Panc1 (cell line): ENCODE measurements at regions not wholly inside any gene's neighbourhood (a gene's known extent, or its start where the extent isn't known, plus 50 kb on each side); places are given as distances from the start of the nearest gene placed in this dataset.

ENCODE experiments used
- ATAC-seq: fragments of 200-7000 bp; cut with Tn5 transposase; 2 replicates; pipeline ENCODE4 v1.9.1; 2020; ENCODE audit warnings: mild to moderate bottlenecking, moderate library complexity
- BruUV-seq: library from RNA; stranded (reverse); fragments of 400-500 nt; replicated peaks from 2 replicates; lab custom pipeline; 2021; lab: Mats Ljungman, UMichigan
- CTCF ChIA-PET: fragments of 300-600 bp; sonication (Branson Sonifier 250); formaldehyde crosslinking; loops from one replicate; lab custom pipeline; 2022; ENCODE audit warnings: antibody characterized with exemption; lab: Charles Lee
- POLR2A ChIA-PET: fragments of 300-600 bp; sonication (Branson Sonifier 250); formaldehyde crosslinking; loops from one replicate; lab custom pipeline; 2022; ENCODE audit warnings: antibody characterized with exemption; lab: Charles Lee
- DNase-seq: peaks from one replicate; pipeline ENCODE4 v3.0.0-alpha.2; 2010; ENCODE audit warnings: low read depth, low spot score
- H3K27ac ChIP-seq: 2 replicates; pipeline ENCODE4 v1.5.1; 2011; ENCODE audit warnings: mild to moderate bottlenecking, low read length, inconsistent platforms
- H3K27me3 ChIP-seq: fragments of 200-500 bp; sonication (Bioruptor generic); 2 replicates; pipeline ENCODE4 v1.6.0; 2014; ENCODE audit warnings: low read length, inconsistent platforms; ENCODE audit not compliant: control insufficient read depth, insufficient read depth
- H3K36me3 ChIP-seq: fragments of 200-500 bp; sonication (Bioruptor generic); 2 replicates; pipeline ENCODE4 v1.5.1; 2014; ENCODE audit warnings: inconsistent platforms, mild to moderate bottlenecking, low read length, moderate library complexity; ENCODE audit not compliant: control insufficient read depth, insufficient read depth
- H3K4me1 ChIP-seq: 2 replicates; pipeline ENCODE4 v1.5.1; 2011; ENCODE audit warnings: inconsistent platforms, mild to moderate bottlenecking, low read length, moderate library complexity; ENCODE audit not compliant: control insufficient read depth, insufficient read depth
- H3K4me3 ChIP-seq, 2 experiments: 2 replicates each; pipeline ENCODE4 v1.5.1; 2011 to 2012; ENCODE audit warnings: low read depth in 2 of 2, low read length in 2 of 2, mild to moderate bottlenecking in 2 of 2, inconsistent platforms in 1 of 2, moderate library complexity in 1 of 2
- H3K9me3 ChIP-seq: fragments of 200-500 bp; sonication (Bioruptor generic); 2 replicates; pipeline ENCODE4 v1.5.1; 2014; ENCODE audit warnings: low read depth, mild to moderate bottlenecking, inconsistent platforms, low read length, moderate library complexity; ENCODE audit not compliant: control insufficient read depth, insufficient read depth
- CTCF ChIP-seq: fragments of 450-650 bp; IDR thresholded peaks from 2 replicates; pipeline ENCODE4 v1.5.1; 2017; ENCODE audit warnings: mild to moderate bottlenecking
- POLR2AphosphoS5 ChIP-seq: IDR thresholded peaks from 2 replicates; pipeline ENCODE4 v1.6.1; 2012; ENCODE audit warnings: mild to moderate bottlenecking, low read depth, low read length, moderate library complexity
- REST ChIP-seq, 2 experiments: IDR thresholded peaks; 2 replicates each; pipeline ENCODE4 v1.6.1; 2011 to 2012; ENCODE audit warnings: low read depth in 2 of 2, control low read depth in 1 of 2, low read length in 1 of 2, mild to moderate bottlenecking in 1 of 2, moderate library complexity in 1 of 2; ENCODE audit not compliant: insufficient read depth in 1 of 2
- SIN3A ChIP-seq: IDR thresholded peaks from 2 replicates; pipeline ENCODE4 v1.6.1; 2012; ENCODE audit warnings: low read depth, mild to moderate bottlenecking, low read length, moderate library complexity, borderline replicate concordance; ENCODE audit not compliant: insufficient read depth
- TCF7L2 ChIP-seq: IDR thresholded peaks from 2 replicates; pipeline ENCODE4 v1.6.1; 2011; ENCODE audit warnings: mild to moderate bottlenecking, low read depth, low read length, inconsistent platforms
- in situ Hi-C: cut with HindIII; loops from 2 replicates; pipeline ENCODE4 v1.10.0; 2016; ENCODE audit warnings: low sequenced_read_pairs, low pct_unique_long_range_greater_than_20kb
- intact Hi-C: fragments of 100-400 bp; cut with micrococcal nuclease; formaldehyde crosslinking; loops from one replicate; pipeline ENCODE4 v1.10.0; 2022; ENCODE audit not compliant: unreplicated experiment

GRCh38 chr15:25169318-25169717 is 214.5 kb downstream of the SNRPN start:
- Histone ChIP-seq H3K4me3 (no peak overlapping the region), H3K9me3 (no peaks in the 10 kb centered on the region), H3K36me3 (no peaks in the 10 kb centered on the region), H3K27me3 (no peaks in the 10 kb centered on the region), H3K27ac (no peak overlapping the region), H3K4me1 (no peaks in the 10 kb centered on the region)
- CTCF ChIA-PET, result no interaction called here
- intact Hi-C loops, result no loop called here
- POLR2A ChIA-PET, result no interaction called here
- BruUV-seq, result no TSS peak
- in situ Hi-C loops, result no loop called here
- ATAC-seq, result no peak
- no peak for DNase-seq
- TF ChIP-seq POLR2AphosphoS5 (no peak), TCF7L2 (no peak), REST (IDR thresholded peaks at IDR 0.05; ENCODE audit: insufficient read depth in 1 of 2, low read depth in 2 of 2, low read length in 1 of 2) (no peak), CTCF (no peak), SIN3A (no peak)

GRCh38 chr15:25170113-25170731 is 215.4 kb downstream of the SNRPN start:
- H3K27ac ChIP-seq, result no peak overlapping the region
- ChIA-PET POLR2A (no interaction called here), CTCF (no interaction called here)
- no peaks in the 10 kb centered on the region for H3K36me3 ChIP-seq
- H3K4me1 ChIP-seq, result no peaks in the 10 kb centered on the region
- no peak for ATAC-seq
- no peaks in the 10 kb centered on the region for H3K27me3 ChIP-seq
- in situ Hi-C loops, result no loop called here
- TF ChIP-seq SIN3A (no peak), POLR2AphosphoS5 (no peak), CTCF (no peak), TCF7L2 (no peak), REST (IDR thresholded peaks at IDR 0.05; ENCODE audit: insufficient read depth in 1 of 2, low read depth in 2 of 2, low read length in 1 of 2) (no peak)
- no TSS peak for BruUV-seq
- no peak overlapping the region for H3K4me3 ChIP-seq
- no peaks in the 10 kb centered on the region for H3K9me3 ChIP-seq
- intact Hi-C loops, result no loop called here
- DNase-seq, result no peak
